ENCODE measurements at regions not wholly inside any gene's neighbourhood (a gene's known extent, or its start where the extent isn't known, plus 50 kb on each side); places are given as distances from the start of the nearest gene placed in this dataset.

DNA sequence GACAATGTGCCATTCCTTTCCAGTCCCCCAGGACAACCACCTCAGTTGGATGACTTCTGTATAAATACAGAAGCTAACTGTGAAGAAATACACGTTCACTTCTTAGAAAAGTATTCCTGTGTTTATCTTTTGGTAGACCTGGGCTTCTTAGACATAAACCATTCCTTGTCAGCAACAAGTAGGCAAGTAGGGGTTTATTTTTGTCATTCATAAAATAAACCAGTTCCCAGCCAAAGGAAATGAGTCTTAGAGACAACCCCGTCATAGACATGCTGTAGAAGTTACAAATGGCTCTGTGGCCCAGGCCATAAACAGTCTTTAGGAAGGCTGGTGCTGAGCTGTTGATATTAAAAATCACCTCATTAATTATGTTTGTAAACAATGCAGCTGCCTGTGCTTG, 243.2 kb downstream of the SPTSSA start:
- DNase-seq (ENCODE audit: low read depth in 2 of 2): no peak

DNA sequence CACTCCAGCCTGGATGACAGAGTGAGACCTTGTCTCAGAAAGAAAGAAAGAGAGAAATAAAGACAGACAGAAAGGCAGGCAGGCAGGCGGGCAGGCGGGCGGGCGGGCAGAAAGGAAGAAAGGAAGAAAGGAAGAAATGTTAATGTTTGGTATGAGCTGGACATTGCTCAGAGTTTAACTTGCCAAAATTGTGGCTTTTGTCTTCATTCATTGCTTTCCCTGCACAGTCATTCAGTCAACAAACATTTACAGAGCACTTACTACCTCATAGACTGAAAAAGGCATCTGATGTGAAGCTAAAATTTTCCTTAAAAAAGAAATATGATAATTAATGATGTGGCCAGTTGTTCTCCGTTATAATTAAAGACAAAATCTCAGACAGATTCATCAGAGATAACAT, 247.1 kb downstream of the SPTSSA start:
- DNase-seq (ENCODE audit: low read depth in 2 of 2): no peak

DNA sequence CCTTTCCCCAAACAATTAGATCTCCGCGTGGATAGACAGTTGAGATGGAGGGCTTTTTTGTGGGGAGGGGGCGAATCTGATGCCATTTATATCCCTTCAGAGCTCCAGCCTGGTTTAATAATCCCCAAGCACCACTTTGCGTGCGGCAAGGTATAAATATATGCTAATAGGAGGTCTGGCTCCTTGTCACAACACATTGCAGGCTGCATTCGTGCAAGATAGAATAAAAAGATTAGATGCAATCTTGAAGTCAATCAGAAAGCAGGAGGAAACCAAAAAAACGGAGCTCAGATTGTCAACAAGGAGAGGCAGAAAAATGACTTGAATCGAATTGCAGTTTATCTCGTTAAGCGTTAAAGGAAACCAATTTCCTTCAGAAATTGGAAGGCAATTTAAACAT, 248.7 kb downstream of the SPTSSA start:
- no peak for DNase-seq (ENCODE audit: low read depth in 2 of 2)

GRCh38 chr14:34212172-34212929, 249.7 kb downstream of the SPTSSA start:
- DNase-seq (ENCODE audit: low read depth in 2 of 2): no peak

GRCh38 chr14:34211732-34212131, 250.3 kb downstream of the SPTSSA start:
- no peak for DNase-seq (ENCODE audit: low read depth in 2 of 2)

DNA sequence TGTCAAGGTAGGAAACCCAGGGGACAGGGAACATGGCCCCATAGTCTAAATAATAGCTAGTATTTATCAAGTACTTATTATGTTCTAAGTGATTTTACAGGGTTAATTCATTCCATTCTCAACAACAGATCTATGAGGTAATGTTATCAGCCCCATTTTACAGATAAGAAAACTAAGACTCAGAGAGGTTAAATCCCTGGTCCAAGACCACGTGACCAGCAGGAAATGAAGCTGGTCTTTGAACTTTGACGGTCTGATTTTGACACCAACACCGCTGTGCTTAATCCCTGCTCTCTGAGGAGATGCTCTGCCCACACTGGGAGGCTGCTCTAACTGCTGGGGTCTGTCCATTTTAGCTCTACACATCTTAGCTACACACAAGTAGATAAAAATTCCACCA, 253.5 kb downstream of the SPTSSA start:
- DNase-seq (ENCODE audit: low read depth in 2 of 2): no peak

DNA sequence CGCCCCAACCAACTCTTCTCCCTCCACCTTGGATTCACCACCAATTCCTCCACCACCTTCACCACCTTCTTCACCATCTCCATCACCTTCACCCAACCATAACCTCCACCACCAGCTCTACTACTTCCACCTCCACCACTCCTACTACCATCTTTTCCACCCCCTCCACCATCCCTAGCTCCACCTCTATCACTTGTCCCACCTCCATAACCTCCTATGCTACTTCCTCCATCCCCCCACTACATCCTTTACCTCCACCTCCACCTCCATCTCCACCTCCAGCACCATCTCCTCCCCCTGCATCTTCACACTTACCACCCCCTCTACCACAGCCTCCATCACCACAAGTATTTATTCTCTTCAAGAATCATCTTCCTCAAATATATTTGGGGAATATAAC, 254.9 kb upstream of the EGLN3 start:
- DNase-seq (ENCODE audit: low read depth in 2 of 2): no peak

GRCh38 chr14:34204774-34205173, 253.9 kb upstream of the EGLN3 start:
- DNase-seq (ENCODE audit: low read depth in 2 of 2): no peak

GRCh38 chr14:34203251-34203722, 252.4 kb upstream of the EGLN3 start:
- DNase-seq (ENCODE audit: low read depth in 2 of 2): no peak

DNA sequence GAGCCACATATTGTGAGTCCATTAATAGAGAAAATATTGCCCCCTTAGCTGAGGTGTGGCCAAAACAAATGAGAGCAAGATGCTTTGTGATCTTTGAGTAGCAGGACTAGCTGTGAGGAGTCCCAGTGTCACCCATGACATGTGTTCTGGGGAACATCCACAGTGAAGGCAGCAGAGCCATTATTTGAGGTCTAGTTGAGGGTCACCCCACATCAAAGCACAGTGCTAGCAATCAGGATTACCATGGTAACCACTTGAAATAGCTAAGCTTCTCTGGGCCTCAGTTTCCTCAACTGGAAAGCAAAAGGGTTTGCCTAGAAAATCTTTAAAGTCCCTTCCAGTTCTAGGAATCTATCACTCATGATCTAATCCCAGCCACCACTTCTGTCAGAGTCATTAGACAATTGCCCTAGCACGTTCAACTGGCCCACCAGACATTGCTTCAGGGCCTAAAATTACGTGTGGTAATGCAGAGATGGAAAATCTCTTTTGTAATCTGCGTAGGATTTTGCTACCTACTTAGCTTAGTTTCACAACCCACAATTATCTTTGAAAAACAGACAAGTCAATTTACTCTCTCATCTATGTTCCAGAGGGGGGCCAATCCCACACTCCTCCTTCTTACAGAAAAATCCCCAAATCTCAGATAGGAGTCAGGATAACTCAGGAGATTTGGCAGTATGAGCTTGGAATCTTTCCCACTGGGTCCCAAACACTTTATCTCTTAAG, 251.2 kb upstream of the EGLN3 start:
- DNase-seq (ENCODE audit: low read depth in 2 of 2): no peak

GRCh38 chr14:34199585-34199984, 248.7 kb upstream of the EGLN3 start:
- DNase-seq (ENCODE audit: low read depth in 2 of 2): no peak

GRCh38 chr14:34198096-34198495, 247.2 kb upstream of the EGLN3 start:
- no peak for DNase-seq (ENCODE audit: low read depth in 2 of 2)

- DNase-seq (ENCODE audit: low read depth in 2 of 2): no peak
Observed at GRCh38 chr14:34195964-34196363, 245.1 kb upstream of the EGLN3 start.

GRCh38 chr14:34190717-34191116, 239.8 kb upstream of the EGLN3 start:
- DNase-seq (ENCODE audit: low read depth in 2 of 2): no peak

GRCh38 chr14:34189866-34190265, 239.0 kb upstream of the EGLN3 start:
- DNase-seq (ENCODE audit: low read depth in 2 of 2): no peak

DNA sequence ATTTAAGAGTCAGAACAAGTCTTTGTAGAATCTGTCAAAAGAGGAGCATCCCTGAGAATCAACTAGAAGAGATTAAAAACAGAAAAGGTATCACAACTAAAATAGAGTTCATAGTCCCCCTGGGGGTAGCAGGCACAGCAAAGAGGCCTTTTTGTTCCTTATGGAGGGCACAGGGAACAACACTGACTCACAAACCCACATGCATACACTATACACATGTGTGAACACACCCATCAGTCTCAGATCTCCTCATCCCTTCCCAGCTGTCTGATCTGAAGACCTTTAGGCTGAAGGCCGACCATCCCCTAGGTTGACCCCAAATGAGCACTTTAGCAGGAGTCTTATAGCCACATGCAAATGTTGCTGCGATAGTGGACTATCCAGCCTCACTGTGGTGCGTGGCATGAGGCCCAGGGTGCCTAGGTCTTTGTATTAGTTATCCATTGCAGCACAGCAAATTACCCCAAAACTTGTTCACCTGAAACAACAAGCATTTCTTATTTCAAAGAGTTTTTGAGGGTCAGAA, 236.7 kb upstream of the EGLN3 start:
- no peak for DNase-seq (ENCODE audit: low read depth in 2 of 2)

DNA sequence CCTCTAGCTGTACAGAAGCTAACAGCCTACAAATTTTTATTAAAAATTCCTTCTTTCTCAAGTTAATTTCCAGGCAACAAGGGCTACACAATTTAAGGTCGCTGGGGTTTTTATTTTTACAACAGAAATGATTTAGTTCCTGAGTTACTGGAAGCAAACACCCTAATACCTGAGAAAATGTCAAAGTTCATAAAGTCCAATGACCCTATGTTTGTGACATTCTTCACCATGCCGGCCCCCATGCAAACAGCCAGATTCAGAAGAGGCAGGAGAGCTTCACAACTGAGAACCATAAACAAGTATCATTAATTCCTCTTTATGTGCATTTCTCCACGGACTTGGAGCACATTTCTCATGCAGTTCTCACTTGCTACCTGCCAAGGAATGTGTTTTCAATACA, 236.2 kb upstream of the EGLN3 start:
- no peak for DNase-seq (ENCODE audit: low read depth in 2 of 2)

- no peak for DNase-seq (ENCODE audit: low read depth in 2 of 2)
Observed at GRCh38 chr14:34184126-34184525, 233.3 kb upstream of the EGLN3 start.

DNA sequence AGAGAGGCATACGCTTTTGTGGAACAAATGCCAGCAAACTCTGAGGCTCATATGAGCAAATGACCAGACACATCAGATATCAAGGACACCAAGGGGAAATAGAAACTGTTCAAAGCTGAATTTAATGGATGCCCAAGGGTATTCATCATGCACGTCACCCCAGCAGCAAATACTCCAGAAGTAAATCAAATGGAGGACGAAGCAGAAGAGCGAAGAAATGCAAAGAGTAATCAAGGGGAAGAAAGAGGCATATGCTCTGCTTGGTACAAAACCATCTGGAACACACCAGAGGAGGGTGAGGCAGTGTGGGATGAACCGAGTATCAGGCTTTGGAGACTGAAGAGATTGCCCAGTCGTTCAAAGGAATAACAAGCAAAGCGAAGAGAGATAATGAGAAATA, 232.6 kb upstream of the EGLN3 start:
- no peak for DNase-seq (ENCODE audit: low read depth in 2 of 2)

DNA sequence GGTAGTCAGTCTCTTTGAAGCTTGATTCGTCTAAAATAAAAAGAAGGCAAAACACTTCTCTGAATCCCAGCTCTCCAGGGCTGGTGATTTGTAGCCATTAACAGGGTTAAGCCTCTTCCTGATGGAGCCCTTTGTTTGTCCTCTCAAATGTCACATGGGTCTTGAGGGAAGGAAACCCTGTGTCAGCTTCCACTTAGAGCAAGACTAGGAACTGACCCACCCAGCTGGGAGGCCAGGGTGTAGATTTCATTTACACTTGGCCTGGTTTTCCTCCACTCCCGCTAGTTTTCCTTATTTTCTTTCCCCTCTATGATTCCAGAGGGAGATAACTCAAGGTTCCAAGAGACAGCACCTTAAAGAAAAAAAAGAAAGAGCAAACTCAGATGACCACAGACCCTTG, 230.5 kb upstream of the EGLN3 start:
- DNase-seq (ENCODE audit: low read depth in 2 of 2): no peak

GRCh38 chr14:34180869-34181268, 230.0 kb upstream of the EGLN3 start:
- no peak for DNase-seq (ENCODE audit: low read depth in 2 of 2)

- no peak for DNase-seq (ENCODE audit: low read depth in 2 of 2)
Observed at GRCh38 chr14:34180434-34180833, 229.6 kb upstream of the EGLN3 start.

DNA sequence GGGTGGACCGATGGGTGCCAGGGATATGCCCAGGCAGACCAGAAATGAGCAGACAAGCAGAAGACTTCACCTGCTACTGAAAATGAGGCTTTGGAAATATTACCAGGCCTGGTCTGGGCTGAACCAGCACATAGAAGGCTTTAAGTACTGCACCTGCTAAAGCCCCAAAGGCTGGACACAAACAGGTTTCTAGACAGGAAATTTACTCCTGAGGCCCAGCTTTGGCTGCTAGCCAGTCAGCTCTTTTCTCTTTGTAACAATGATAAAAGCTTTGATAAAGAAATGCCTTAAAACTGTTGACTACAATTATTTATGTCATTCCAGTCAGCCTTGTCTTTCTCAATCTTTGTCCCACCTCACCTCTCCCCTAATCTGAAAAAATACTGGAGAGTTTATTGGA, 228.9 kb upstream of the EGLN3 start:
- no peak for DNase-seq (ENCODE audit: low read depth in 2 of 2)
